ENCODE measurements at regions not wholly inside any gene's neighbourhood (a gene's known extent, or its start where the extent isn't known, plus 50 kb on each side); places are given as distances from the start of the nearest gene placed in this dataset.

DNA sequence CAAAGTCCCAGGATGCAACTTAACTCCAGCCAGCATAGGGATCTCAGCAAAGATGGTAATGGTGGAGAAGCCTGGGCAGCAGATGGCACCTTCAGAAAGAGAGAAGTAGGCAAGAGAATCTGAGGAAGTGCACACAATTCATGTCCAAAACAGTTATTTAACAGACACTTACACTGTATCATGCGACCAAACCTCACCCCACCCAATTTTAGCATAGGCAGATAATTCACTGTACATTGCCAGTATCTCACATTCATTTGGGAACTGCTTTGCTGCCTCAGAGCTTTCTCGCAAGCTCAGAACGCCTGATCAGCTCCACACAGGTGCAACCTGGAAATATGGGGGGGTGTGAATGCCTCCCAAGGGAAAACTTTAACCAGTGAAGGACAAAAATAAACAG lies 143.0 kb upstream of the MAOA start:
- no peak for DNase-seq (ENCODE audit: low read depth)
- H3K4me3 ChIP-seq (ENCODE audit: low read depth, low read length), result no peak overlapping the region
- TF ChIP-seq, protein P1, sequence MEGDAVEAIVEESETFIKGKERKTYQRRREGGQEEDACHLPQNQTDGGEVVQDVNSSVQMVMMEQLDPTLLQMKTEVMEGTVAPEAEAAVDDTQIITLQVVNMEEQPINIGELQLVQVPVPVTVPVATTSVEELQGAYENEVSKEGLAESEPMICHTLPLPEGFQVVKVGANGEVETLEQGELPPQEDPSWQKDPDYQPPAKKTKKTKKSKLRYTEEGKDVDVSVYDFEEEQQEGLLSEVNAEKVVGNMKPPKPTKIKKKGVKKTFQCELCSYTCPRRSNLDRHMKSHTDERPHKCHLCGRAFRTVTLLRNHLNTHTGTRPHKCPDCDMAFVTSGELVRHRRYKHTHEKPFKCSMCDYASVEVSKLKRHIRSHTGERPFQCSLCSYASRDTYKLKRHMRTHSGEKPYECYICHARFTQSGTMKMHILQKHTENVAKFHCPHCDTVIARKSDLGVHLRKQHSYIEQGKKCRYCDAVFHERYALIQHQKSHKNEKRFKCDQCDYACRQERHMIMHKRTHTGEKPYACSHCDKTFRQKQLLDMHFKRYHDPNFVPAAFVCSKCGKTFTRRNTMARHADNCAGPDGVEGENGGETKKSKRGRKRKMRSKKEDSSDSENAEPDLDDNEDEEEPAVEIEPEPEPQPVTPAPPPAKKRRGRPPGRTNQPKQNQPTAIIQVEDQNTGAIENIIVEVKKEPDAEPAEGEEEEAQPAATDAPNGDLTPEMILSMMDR (IDR thresholded peaks at IDR 0.05; ENCODE audit: control insufficient read depth, extremely low read depth, insufficient read depth), result no peak

- no peak overlapping the region for H3K4me3 ChIP-seq (ENCODE audit: low read depth, low read length)
- TF ChIP-seq, protein P1 (IDR thresholded peaks at IDR 0.05; ENCODE audit: control insufficient read depth, extremely low read depth, insufficient read depth), result no peak
- DNase-seq (ENCODE audit: low read depth), result no peak
Measured at GRCh38 chrX:43514820-43515219, 141.3 kb upstream of the MAOA start.

- TF ChIP-seq, protein P1 (IDR thresholded peaks at IDR 0.05; ENCODE audit: control insufficient read depth, extremely low read depth, insufficient read depth), result no peak
- no peak overlapping the region for H3K4me3 ChIP-seq (ENCODE audit: low read depth, low read length)
Measured at GRCh38 chrX:43522582-43522981, 133.5 kb upstream of the MAOA start.

DNA sequence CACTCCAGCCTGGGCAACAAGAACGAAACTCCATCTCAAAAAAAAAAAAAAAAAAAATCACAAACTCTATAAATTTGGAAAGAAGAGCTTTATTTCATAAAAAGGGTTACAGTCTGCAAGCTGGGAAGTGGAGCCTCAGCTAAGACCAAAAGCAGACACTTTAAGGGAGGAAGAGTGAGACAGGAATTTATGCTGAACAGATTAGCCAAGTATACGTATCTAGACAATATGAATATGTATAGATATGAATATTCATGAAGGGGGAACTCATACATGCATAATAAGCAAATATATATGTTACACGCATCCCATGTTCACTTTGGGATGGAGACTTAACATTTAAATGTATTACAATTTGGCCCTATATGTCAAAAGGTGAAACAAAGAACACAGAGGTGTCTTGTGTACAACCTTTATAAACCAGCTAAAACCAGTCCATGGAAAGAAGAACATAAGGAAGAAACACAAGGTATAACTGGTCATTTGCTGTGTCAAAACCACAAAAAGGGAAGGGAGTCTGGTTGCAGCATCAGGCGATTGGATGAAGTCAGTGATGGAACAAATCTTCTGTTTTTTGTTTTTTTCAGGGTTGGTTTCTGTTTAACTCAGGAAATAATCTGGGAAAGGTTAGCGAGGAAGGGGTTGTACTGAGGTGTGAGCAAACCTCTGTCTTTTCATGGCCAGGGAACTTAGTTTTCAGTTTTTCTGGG lies 130.0 kb upstream of the MAOA start:
- TF ChIP-seq, protein P1 (IDR thresholded peaks at IDR 0.05; ENCODE audit: control insufficient read depth, extremely low read depth, insufficient read depth), result no peak
- H3K4me3 ChIP-seq (ENCODE audit: low read depth, low read length), result no peak overlapping the region
- no peak for DNase-seq (ENCODE audit: low read depth)

More at GRCh38 chrX:43522582-43522981, 133.5 kb upstream of the MAOA start:
- no peak for DNase-seq (ENCODE audit: low read depth)

GRCh38 chrX:43526878-43527277 lies 129.2 kb upstream of the MAOA start:
- TF ChIP-seq, protein P1 (IDR thresholded peaks at IDR 0.05; ENCODE audit: control insufficient read depth, extremely low read depth, insufficient read depth), result no peak
- no peak overlapping the region for H3K4me3 ChIP-seq (ENCODE audit: low read depth, low read length)
- DNase-seq (ENCODE audit: low read depth), result no peak

DNA sequence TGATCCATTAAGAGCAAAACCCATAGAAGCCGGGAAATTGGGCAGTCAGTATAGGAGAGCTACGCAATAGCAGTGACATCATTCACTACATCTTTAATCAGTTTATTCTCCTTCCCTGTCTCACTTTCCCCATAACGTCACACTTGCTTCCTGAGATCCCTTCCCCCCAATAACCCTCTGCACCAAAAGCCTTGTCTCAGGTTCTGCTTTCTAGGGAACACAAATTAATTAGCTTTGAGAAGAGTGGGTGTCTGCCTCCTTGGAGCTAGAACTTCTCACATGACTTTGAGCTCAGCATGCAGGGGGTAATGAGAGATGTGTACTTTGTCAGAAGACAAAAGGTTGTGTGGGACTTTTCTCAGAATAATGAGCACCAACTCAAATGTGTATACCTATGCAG lies 128.3 kb upstream of the MAOA start:
- no peak for DNase-seq (ENCODE audit: low read depth)
- TF ChIP-seq, protein P1 (IDR thresholded peaks at IDR 0.05; ENCODE audit: control insufficient read depth, extremely low read depth, insufficient read depth), result no peak
- H3K4me3 ChIP-seq (ENCODE audit: low read depth, low read length), result no peak overlapping the region

DNA sequence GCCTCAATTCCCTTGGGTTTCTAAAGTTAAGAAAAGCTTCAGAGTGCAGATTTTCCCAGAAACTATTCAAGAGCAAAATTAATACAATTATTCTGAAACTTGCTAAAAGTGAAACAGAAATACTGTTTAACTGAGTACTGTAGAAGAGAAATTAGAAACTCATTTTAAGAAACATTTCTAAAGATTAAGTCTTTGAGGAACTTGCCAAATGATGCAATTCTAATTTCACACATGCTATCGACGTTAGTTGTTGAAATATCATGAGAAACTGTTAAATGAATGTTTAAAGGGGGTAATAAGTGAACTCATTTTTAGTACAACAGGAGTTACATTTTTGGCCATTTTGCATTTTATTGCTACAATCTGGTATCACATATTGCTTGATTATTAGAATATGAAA lies 125.3 kb upstream of the MAOA start:
- TF ChIP-seq, protein P1 (IDR thresholded peaks at IDR 0.05; ENCODE audit: control insufficient read depth, extremely low read depth, insufficient read depth), result no peak
- H3K4me3 ChIP-seq (ENCODE audit: low read depth, low read length), result no peak overlapping the region
- no peak for DNase-seq (ENCODE audit: low read depth)
